ENCODE measurements at regions not wholly inside any gene's neighbourhood (a gene's known extent, or its start where the extent isn't known, plus 50 kb on each side); places are given as distances from the start of the nearest gene placed in this dataset.
"Not testable (repeated sequence)": the region's sequence is repeated elsewhere in the genome, so short reads cannot be mapped to it uniquely, and the experiment has no call there.

DNA sequence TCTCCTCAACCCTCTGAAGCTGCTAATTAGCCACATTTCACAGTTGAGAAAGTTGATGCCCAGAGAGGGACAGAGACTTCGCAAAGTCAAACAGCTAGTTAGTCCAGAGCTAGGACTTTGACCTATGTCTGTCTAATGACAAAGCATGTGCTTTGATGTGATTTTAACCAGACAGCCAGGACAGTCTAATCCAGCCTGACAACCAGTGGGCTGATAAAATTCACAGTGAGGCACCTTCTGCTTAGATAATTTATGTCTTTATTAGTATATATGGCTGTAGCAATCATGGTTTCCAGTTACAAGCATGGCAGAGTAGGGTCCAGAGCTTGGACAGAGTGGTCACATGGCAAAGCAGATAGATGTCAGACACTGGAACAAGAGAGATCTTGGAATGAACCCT is 133.6 kb upstream of the C1QTNF7 start:
- DNase-seq (ENCODE audit: low spot score) = no peak

DNA sequence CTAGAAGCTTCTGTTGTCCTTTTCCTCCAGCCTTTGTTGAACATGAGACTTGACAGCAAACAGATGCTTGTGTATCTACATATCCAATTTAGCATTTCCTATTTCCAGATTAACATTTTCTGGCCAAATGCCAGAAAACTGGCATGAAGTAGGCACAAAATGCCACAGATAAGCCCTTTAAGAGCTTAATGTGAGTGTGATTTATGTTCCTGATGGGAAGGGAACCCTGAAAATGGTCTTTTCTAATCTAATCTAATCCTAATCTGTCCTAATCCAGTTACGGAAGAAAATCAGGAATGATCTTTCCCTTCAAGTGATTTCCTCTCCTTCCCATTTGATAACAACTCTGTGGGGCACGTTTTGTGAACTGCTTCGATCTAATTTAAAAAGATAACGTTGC is 133.0 kb upstream of the C1QTNF7 start:
- no peak for DNase-seq (ENCODE audit: low spot score)

DNA sequence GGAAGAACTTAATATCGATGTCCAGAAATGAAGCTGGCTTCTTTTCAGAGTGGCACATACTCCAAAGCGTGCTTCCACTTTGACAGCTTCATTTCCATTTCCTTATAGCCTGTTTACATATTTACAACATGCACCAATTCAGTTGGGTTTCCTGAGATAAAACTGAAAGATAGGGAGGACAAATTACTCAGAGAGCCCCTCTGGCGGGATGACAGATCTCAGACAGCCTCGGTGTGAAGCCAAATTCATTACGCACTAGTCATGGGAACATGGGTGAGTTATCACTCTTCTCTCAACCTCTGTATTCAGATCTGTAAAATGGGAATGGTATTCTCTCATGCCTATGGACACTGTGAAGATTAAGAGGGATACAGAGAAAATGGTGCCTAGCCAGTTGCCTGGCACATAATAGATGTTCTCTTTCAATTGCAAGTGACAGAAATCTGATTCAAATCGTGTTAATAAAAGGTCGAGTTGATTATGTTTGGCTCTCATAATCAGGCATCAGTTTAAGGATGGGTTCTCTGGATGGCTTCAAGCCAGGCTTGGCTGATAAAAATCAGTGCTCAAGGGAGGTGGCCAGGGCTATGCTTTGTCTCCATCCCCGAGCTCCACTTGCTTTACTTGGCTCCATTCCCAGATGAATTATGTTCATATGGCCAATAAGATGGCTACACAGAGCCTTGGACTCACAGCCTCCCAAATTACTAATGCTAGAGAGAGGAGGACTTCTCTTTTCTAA is 132.2 kb upstream of the C1QTNF7 start:
- DNase-seq (ENCODE audit: low spot score) = no peak

DNA sequence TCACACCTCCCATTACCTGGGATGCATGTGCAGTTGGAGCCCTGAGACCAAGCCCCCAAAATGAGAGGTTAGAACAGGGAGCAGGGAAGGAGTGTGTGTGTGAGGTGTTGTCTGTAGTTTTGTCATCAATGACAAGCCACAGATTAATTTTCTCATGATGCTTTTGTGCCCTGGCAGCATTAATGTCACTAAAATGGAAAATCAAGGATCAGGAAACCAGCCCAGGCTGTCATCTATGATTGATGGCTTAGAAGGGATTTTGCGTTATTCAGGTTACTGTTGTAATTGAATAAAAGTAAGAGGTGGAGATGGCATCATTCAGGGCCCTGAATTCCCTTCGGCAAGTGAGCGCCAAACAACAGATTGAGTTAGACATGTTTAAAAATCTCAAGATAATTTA is 130.5 kb upstream of the C1QTNF7 start:
- DNase-seq (ENCODE audit: low spot score) = no peak

DNA sequence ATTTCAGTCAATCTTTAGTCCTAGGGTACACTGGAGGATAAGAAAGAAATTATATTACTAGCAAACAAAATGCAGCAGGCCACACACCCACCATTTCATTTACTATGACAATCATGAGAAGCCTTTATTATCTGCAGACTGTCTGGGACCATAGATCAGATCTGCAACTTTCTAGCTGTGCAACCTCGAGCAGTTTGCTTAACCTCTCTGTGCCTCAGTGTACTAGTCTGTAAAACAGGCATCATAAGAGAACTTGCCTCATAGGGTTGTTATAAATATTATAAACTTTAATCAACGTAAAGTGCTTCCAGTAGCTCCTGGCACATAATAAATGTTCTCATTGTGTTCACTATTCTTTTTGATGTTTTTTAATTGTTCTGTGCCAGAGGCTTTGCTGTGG is 128.2 kb upstream of the C1QTNF7 start:
- DNase-seq (ENCODE audit: low spot score) = no peak

DNA sequence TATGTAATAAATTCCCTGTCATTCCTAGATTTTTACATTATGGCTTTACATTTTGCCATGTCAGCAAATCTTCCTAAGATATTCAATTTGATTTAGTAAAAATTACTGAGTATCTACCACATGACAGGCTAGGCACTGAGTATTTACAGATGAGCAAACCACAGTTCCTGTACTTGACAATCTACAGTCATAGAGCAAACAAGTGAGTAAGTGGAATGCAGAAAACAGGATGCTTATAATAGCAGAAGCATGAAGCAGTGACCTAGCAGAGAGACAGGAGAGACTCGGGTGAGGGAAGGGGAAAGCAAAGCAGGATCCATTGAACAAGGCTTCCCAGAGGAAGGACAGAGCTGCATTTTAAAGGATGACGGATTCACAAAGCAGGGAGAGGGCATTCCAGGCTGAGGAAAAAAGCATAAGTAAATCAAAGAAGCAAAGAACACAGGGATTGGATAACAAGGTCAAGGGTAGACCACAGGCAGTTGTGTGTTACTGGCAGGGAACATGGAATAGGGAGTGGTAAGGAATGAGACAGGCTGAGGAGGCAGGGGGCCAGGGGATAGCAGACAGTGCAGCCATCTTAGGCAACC is 124.7 kb upstream of the C1QTNF7 start:
- no peak for DNase-seq (ENCODE audit: low spot score)

DNA sequence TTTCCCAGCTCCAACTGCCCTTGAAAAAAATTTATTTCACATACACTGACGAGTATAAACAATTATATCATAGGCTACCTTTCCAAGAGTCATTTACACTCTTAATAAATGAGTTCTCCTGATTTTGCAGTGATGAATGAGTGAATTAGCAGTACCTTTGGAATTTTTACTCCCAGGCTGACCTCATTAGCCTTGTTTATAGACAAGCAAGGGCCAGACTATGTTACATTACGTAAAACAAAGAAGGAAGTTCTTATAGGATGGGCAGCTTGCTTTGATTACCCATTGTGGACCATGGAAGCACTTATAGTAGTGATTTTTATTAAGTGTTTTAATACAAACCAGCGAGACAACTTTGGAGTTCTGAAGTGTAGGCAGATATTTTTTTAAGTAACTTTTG is 112.9 kb upstream of the C1QTNF7 start:
- DNase-seq (ENCODE audit: low spot score) = no peak

DNA sequence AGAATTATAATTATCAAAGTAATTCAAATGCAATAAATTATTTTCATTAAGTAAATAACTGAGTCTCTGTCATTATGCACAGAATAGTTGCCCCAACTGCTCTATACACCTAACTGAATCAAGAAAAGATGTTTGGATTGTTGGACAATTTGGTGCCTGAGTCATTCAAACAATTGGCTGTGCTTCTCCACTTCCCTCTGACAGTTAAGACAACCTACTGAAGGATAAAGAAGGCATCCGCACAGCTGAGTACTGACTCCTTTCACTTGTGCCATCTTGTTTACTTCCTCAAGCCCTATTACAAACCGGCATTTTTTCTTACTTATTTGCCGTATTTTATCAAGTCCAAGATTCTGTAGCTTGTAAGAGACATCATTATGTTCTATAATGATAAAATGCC is 110.6 kb upstream of the C1QTNF7 start:
- DNase-seq (ENCODE audit: low spot score) = no peak

DNA sequence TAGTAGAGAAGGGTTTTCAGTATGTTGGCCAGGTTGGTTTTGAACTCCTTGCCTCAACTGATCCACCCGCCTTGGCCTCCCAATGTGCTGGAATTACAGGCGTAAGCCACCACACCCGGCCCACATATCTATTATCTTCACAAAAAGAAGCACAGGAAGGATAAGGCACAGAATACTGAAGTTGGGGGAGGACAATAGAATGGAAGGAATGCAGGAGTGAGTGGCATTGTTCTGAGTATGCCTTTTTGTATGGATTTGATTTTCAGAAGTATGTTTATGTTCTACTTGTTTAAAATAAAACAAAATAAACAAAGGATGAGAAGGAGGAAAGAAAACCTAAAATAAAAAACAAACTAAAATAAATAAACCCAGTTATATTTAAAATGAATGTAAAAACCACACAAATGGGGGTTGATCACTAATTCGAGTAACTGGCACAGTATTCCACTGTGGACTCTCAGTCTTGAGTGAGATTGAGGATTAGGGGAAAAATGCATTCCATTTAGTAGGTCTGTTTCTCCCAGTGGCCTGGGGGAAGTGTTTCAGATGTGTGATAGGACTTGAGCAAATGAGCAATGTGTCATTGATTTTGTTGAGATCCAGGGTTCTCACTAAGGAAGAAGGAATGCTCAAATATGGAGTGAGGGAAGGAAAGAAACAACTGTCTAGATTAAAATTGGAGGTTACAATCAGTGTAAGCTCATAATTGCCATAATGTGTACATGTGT is 109.0 kb upstream of the C1QTNF7 start:
- DNase-seq (ENCODE audit: low spot score) = no peak

DNA sequence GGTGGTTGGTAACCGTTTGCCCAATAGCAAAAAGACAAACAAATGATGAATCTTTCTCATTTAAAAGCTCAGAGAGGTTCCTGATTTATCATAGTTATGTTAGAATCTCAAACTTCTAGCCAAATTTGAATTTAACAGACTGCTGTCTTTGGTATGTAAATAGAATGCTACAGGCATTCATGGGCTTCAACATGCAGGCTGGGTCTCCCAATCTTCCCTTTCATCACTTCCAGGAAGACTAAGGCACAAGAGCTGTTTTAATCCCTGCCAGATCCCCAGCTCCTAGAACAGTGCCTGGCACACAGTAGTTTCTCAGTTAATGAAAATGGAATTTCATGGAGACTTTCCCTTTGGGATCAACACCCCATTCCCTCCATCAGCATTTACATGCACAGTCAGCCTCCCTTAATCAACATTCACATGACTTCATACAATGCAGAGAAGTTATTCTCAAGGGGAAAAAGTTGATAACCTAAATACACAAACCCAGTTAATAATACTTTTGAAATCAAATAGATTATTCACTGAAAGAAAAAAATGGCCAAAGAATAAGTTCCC is 107.6 kb upstream of the C1QTNF7 start:
- no peak for DNase-seq (ENCODE audit: low spot score)

DNA sequence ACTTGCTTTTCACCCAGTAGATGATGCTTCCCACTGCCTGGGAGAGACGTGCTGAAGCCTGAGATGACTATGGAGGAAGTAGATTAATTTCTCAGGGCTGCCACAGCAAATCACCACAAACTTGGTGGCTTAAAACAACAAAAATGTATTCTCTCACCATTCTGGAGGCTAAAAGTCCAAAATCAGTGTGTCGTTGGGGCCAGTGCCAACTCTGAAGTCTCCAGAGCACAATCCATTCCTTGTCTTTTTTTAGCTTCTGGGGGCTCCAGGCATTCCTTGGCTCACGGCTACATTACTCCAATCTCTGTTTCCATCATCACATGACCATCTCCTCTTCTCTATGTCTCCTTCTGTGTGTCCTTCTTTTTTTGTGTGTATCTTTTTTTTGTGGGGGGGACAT is 105.8 kb upstream of the C1QTNF7 start:
- DNase-seq (ENCODE audit: low spot score) = no peak

DNA sequence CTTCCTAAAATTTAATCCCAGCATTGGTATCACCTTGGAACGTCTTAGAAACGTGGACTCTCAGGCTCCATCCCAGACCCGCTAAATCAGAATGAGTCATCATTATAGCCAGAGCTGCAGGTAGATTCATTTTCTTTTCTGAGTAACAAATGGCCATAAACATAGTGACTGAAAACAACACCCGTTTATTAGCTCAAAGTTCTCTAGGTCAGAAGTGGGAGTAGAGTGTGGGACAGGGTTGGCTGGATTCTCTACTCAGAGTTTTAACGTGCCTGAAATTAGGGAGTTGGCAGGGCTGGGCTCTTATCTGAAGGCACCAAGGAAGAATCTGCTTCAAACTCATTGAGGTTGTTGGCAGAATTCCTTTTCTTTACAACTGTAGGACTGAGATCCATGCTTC is 101.8 kb upstream of the C1QTNF7 start:
- peak; percentile 36 for DNase-seq (ENCODE audit: low spot score)

DNA sequence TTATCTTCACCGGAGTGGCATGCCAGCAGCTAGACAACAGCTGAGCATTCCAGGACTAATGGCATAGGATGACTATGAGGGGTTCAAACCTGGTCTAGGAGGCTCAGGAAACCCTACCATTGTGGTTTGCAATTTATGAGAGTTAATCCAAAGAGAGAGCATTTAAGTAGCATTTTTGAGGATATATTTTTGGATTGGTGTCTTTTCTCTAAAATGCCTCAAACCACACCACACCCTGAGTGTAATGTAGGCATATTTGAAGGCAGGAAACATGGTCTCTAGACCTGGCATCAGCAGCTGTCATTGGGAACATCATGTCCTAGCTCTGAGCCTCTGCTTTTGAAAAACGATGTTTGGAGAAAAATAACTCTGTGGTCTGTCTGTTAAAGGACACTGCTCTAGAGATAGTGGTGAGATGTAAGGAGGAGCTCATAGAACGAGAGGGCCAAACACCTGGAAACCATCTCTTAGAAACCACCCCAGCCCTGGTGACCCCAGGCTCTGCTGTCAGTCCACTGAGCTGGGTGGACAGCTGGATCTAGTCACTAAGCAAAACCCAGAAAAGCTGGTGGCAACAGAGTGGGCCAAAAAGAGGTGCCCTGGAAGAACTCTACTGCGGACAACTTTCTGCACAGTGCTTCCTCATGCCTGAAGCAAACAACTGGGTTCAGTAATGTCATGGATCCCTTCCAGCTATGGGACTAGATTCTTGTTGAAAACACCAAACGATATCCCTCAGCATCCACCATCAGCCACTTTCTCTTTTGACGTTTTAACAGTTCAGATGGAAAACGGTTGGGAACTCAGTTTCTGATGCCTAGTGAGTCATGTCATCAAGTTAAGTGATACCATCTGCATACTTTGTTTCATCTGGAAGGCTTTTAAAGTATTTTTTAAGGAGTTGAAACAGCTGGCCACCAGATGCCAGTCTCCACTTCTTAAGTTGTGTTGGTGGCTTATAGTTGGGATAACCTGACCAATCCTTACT is 100.2 kb upstream of the C1QTNF7 start:
- DNase-seq (ENCODE audit: low spot score) = no peak

DNA sequence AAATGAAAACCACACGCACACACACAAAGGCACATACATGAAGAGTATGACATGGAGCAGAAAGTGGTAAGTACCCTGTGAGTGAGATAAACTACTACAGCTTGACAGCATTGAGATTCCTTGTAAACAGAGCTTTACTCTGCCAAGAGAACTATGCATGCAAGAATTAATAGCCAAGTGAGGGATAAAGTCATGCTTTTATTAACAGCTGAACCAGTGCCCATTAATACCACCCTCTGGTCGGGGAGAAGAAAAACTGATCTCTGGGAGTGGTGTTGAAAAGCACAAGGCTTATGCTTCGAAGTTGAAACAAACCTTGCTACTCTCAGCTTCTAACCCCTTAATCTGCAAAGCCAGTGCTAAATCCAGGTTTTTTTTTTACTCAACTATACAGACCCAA is 95.9 kb upstream of the C1QTNF7 start:
- DNase-seq (ENCODE audit: low spot score) = no peak

DNA sequence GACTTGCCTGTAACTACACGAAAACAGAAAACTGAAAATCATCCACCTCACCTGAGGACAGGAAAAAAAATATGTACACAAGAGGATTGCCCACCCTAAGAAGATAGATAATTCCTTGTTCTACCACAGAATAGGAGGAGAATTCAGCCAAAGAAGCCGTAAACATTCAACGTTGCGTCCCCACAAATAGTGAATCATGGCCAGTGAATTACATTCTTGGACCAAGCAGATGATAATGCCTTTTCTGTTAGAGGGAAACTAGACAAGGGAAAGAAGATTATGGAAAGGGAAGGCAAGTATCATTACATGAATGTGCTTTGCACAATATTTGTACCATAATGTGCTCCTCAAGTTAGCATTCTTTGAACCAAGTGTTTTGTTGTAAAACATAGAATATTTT is 95.5 kb upstream of the C1QTNF7 start:
- DNase-seq (ENCODE audit: low spot score) = no peak

DNA sequence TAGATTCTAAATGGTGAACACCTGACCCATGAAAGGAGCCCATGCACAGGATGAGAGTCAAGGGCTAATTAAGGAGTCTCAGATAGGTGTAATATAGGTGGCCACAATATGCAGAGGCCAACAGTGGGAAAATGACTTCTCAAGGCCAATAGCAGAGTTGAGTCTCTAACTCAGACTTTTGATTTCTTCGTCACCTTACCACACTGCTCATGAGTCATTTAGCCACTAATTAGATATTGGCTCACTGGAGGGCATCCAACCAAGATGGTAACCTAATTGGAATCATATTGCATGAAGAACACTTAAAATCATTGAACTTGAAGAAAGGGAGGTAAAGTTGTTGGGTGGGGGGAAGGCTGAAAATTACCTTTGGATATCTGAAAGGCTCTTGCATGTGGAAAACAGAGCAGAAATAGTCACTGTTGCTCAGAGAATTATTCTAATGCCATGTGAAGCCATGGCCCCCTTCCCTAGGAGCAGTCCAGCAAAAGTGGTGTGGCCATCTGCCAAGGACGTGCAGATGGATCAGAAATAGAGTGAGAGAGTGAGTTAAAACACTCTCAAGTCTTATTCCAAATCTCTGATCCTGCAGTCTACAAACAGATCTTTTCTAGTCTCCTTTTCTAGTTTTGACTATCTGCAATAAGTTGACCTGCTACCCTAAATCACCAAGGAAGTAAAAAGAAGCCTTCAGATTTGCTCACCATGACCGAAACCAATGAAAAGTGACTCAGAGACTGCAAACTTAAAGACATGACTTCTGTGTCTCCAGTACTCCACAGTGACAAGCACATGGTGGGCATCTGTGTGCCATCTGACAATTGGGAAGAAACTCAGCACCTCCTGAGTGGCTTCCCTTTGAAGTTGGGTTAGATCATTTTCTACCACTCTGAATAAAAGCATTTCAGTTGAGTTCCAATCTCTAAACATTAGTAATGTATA is 93.9 kb upstream of the C1QTNF7 start:
- no peak for DNase-seq (ENCODE audit: low spot score)

DNA sequence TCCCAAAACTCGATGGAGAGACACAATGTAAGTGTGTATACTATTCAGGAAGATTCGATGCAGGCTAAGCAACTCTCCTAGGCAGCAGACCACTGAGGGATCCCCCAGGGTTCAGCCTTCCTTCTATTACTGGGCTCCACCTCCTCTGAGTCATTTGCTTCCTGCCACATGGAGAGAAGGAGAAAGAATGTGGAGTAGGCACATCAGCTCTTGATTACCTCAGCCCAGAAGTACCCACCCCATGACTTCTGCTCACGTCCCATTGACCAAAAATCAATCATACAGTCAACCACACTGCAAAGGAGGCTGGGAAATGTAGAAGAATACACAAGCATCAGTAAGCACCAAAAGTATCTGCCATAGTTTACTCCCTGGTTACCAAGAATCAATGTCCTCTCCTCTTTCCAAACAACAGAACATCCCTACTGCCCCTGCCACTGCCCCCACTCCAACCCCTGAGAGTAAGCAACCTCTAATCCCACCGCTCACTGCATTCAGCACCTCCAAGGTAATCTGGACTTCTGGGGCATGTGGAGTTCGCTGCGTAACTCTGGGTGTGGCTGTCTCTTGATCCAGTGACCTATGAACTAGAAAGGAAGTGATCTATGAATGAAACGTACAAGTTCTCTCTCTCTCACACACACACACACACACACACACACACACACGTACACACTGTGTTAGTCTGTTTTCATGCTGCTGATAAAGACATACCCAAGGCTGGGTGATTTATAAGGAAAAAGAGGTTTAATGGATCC is 91.2 kb upstream of the C1QTNF7 start:
- no peak for DNase-seq (ENCODE audit: low spot score)

DNA sequence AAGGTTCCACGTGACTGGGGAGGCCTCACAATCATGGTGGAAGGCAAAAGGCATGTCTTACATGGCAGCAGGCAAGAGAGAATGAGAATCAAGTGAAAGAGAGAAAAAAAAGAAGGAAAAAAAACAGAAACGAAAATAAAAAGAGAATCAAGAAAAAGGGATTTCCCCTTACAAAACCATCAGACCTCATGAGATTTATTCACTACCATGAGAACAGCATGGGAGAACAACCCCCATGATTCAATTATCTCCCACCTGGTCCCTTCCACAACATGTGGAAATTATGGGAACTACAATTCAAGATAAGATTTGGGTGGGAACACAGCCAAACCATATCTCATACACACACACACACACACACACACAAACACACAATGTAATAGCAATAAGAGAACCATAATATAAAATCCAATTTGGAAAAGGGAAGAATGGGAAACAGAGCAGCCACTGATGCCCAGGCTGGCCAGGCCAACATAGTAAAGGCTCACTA is 90.6 kb upstream of the C1QTNF7 start:
- DNase-seq (ENCODE audit: low spot score) = not testable (repeated sequence)

DNA sequence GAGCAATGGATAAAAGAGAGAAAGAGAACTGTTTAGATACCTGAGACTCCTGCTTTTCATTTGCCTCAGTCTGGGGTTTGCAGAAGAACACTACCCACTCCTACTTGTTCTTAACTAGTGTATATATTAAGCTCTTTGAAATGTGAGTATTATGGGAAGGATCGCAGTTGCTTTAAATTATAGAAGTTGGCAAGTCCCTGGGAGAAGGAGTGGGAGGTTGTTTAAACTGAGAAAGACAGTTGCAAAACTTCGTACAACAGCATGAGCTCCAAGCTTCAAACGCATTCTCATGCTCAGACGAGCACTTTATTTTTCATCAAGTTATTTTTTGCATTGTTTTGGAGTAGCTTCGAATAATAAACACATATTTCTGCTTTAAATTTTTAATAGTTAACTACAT is 88.1 kb upstream of the C1QTNF7 start:
- DNase-seq (ENCODE audit: low spot score) = no peak

DNA sequence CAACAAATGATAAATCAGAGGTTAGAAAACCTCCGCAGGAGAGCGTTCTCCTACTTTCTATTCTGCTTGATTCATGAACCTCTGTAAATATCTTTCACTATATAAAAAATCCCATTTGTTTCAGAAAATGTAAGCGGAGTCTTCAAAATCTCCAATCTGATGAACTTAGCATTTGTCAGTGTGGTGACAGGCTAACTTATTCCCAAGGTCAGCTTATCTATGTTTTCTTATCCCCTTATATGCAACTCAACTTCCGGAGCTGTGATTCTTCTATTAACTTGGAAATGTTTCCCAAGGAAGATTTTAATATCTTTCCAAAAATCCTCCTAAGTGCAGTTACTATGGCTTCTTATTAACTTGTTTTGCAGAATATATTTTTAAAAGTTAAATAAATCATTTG is 87.5 kb upstream of the C1QTNF7 start:
- DNase-seq (ENCODE audit: low spot score) = no peak

Measured in LoVo (cell line).